MM.1S (cell line): ENCODE measurements at regions not wholly inside any gene's neighbourhood (a gene's known extent, or its start where the extent isn't known, plus 50 kb on each side); places are given as distances from the start of the nearest gene placed in this dataset.

ENCODE experiments used
- DNase-seq: peaks from one replicate; pipeline ENCODE4 v3.0.0-alpha.2; 2015
- H2AFZ ChIP-seq: fragments of 300-600 bp; sonication (generic); 2 replicates; pipeline ENCODE4 v1.6.0; 2016; ENCODE audit warnings: antibody characterized with exemption, low read length
- H3F3A ChIP-seq: fragments of 300-600 bp; sonication (generic); 2 replicates; pipeline ENCODE4 v1.6.1; 2016; ENCODE audit warnings: mild to moderate bottlenecking, antibody characterized with exemption, low read length, moderate library complexity, mixed read lengths; ENCODE audit not compliant: insufficient read depth
- H3K27ac ChIP-seq: fragments of 300-600 bp; sonication (generic); 2 replicates; pipeline ENCODE4 v1.5.1; 2016; ENCODE audit warnings: mild to moderate bottlenecking, low read length
- H3K27me3 ChIP-seq: fragments of 300-600 bp; sonication (generic); replicated peaks from 2 replicates; pipeline ENCODE4 v1.6.0; 2016; ENCODE audit warnings: low read length; ENCODE audit not compliant: insufficient read depth
- H3K36me3 ChIP-seq: fragments of 300-600 bp; sonication (generic); replicated peaks from 2 replicates; pipeline ENCODE4 v1.6.1; 2016; ENCODE audit warnings: mild to moderate bottlenecking, low read length, mixed read lengths; ENCODE audit not compliant: insufficient read depth
- H3K4me1 ChIP-seq: fragments of 300-600 bp; sonication (generic); 2 replicates; pipeline ENCODE4 v1.6.1; 2016; ENCODE audit warnings: low read length, mixed read lengths
- H3K4me2 ChIP-seq: fragments of 300-600 bp; sonication (generic); 2 replicates; pipeline ENCODE4 v1.6.0; 2016; ENCODE audit warnings: low read depth, low read length
- H3K4me3 ChIP-seq: fragments of 300-600 bp; sonication (generic); 2 replicates; pipeline ENCODE4 v1.5.1; 2016; ENCODE audit warnings: low read length, mixed read lengths
- H3K79me2 ChIP-seq: fragments of 300-600 bp; sonication (generic); 2 replicates; pipeline ENCODE4 v1.6.1; 2016; ENCODE audit warnings: mixed run types, low read length, mixed read lengths
- H3K9ac ChIP-seq: fragments of 300-600 bp; sonication (generic); 2 replicates; pipeline ENCODE4 v1.6.1; 2016; ENCODE audit warnings: low read length, mixed read lengths
- H3K9me2 ChIP-seq: fragments of 300-600 bp; sonication (generic); replicated peaks from 2 replicates; pipeline ENCODE4 v1.6.1; 2016; ENCODE audit warnings: mild to moderate bottlenecking, low read length, mixed read lengths; ENCODE audit not compliant: insufficient read depth
- H3K9me3 ChIP-seq: fragments of 300-600 bp; sonication (generic); replicated peaks from 2 replicates; pipeline ENCODE4 v1.6.1; 2016; ENCODE audit warnings: mild to moderate bottlenecking, low read length, mixed read lengths; ENCODE audit not compliant: insufficient read depth
- H4K20me1 ChIP-seq: fragments of 300-600 bp; sonication (generic); 2 replicates; pipeline ENCODE4 v1.6.1; 2016; ENCODE audit warnings: mild to moderate bottlenecking, low read length, moderate library complexity, mixed read lengths; ENCODE audit not compliant: insufficient read depth
- EZH2 ChIP-seq: fragments of 300-600 bp; sonication (generic); optimal IDR thresholded peaks from 2 replicates; pipeline ENCODE3; 2017; ENCODE audit warnings: low read depth, mild to moderate bottlenecking, antibody characterized with exemption, low read length, mixed read lengths
- EZH2phosphoT487 ChIP-seq: fragments of 300-600 bp; sonication (generic); IDR thresholded peaks from 2 replicates; pipeline ENCODE4 v1.6.1; 2018; ENCODE audit warnings: antibody characterized with exemption, low read length
- TF ChIP-seq, protein P1 (sequence below): fragments of 300-600 bp; sonication (generic); IDR thresholded peaks from 2 replicates; pipeline ENCODE4 v1.5.1; 2016; ENCODE audit warnings: antibody characterized with exemption, low read length, mixed read lengths

DNA sequence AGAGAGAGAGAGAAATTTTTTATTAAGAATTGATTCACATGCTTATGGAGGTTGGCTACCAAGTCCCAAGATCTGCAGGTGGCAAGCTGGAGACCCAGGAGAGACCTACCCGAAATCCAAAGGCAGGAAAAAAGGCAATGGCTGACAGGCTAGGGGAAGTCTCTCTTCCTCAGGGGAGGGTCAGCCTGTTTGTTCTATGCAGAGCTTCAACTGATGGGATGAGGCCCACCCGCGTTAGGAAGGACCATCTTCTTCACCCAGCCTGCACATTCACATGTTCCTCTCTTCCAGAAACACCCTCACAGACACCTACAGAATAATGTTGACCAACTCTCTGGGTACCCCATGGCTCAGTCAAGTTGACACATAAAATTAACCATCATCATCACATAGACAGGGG, 65.3 kb upstream of the SERP2 start:
- Histone ChIP-seq H3K4me3 (no peak overlapping the region), H3K79me2 (no peaks in the 10 kb centered on the region), H3F3A (no peaks in the 10 kb centered on the region), H3K9me3 (no peaks in the 10 kb centered on the region), H3K9ac (no peak overlapping the region), H3K4me2 (no peak overlapping the region), H3K9me2 (no peaks in the 10 kb centered on the region), H3K36me3 (no peaks in the 10 kb centered on the region), H2AFZ (no peak overlapping the region), H4K20me1 (no peaks in the 10 kb centered on the region), H3K27me3 (no peaks in the 10 kb centered on the region), H3K27ac (no peak overlapping the region), H3K4me1 (no peaks in the 10 kb centered on the region)
- DNase-seq = no peak
- no peak for TF ChIP-seq EZH2
- TF ChIP-seq, protein P1, sequence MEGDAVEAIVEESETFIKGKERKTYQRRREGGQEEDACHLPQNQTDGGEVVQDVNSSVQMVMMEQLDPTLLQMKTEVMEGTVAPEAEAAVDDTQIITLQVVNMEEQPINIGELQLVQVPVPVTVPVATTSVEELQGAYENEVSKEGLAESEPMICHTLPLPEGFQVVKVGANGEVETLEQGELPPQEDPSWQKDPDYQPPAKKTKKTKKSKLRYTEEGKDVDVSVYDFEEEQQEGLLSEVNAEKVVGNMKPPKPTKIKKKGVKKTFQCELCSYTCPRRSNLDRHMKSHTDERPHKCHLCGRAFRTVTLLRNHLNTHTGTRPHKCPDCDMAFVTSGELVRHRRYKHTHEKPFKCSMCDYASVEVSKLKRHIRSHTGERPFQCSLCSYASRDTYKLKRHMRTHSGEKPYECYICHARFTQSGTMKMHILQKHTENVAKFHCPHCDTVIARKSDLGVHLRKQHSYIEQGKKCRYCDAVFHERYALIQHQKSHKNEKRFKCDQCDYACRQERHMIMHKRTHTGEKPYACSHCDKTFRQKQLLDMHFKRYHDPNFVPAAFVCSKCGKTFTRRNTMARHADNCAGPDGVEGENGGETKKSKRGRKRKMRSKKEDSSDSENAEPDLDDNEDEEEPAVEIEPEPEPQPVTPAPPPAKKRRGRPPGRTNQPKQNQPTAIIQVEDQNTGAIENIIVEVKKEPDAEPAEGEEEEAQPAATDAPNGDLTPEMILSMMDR = no peak
- TF ChIP-seq EZH2phosphoT487 = no peak

DNA sequence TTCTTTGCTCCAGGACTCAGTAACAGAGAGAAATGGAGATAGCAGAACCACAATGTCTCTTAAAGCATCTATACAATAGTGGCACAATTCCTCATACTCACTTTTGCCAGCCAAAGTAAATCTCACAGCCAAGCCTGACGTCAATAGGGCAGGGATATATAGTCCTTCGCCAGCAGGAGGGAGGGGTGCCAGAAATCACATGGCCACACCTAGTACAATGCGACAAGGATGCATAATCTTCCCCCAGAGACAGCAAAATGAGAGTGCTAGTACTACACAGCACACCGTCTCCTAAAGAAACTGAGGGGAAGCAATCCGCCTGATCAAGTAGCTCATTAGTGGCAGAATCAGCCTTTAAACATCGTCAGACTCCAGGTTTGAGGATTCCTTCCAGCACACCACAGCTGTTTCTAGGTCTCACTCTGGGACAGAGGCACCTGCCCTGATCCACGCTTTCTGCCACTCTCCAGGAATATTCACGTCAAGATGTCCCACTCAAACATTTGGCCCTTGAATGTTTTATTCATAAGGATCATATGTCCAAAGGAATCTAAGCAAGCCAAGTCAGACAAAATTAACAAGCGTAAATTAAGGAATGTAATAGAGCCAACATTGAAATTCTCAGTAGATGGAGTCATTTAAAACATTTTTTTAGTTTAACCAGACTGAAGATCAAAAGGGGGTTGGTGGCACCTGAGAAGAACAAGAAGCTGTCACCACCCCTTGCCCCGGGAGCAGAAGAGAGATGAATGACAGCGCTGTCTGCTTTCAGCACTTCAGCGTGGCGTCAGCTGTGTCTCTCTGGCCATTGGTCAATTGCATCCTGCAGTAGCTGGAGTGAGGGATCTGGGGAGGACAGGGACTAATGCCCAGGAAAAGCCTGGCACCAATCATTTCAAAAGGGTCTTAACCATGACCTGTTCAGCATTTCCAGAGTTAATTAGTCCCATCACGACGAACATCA, 63.5 kb upstream of the SERP2 start:
- Histone ChIP-seq H3K27ac (no peak overlapping the region), H2AFZ (no peak overlapping the region), H3K27me3 (no peaks in the 10 kb centered on the region), H3K9ac (no peak overlapping the region), H3K79me2 (no peaks in the 10 kb centered on the region), H3F3A (no peaks in the 10 kb centered on the region), H4K20me1 (no peaks in the 10 kb centered on the region), H3K36me3 (no peaks in the 10 kb centered on the region), H3K4me2 (no peak overlapping the region), H3K9me3 (no peaks in the 10 kb centered on the region), H3K4me1 (no peaks in the 10 kb centered on the region), H3K4me3 (no peak overlapping the region), H3K9me2 (no peaks in the 10 kb centered on the region)
- TF ChIP-seq EZH2 = no peak
- TF ChIP-seq, protein P1 = no peak
- no peak for TF ChIP-seq EZH2phosphoT487
- DNase-seq = no peak

DNA sequence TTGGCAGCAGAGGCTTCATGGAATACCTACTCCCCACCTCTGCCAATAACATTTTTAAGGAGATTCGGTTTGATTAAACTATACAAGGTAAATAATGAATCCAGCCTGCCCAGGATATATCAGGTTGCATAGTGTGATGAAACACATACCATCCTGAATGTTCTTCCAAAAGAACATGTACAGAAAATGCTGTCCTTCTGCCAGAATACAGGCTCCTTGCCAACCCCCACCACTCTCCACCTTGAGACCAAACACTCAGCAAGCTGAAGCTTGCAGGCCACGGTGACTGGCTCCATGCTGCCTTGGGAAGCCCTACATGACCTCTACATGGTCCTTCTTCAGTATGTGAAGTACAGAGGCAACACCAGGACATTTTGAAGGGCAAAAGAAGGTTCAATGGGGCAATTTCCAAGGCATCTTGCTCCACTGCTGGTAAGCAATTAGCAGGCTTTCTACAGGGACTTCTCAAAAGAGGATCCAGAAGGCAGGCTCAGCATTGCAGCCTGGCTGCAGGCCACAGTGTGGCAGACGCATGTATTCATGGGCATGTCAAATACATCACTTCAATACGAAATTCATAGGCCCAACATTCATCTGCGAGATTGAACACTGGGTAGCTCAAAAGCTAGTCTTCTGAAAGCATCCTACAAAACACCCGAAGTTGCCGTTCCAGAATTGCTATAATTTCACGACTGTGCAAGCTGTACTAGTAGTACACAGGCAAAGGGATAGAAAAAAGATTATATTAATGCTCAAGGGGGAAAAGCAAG, 62.4 kb upstream of the SERP2 start:
- Histone ChIP-seq H3K36me3 (no peaks in the 10 kb centered on the region), H3F3A (no peaks in the 10 kb centered on the region), H3K9me3 (no peaks in the 10 kb centered on the region), H3K79me2 (no peaks in the 10 kb centered on the region), H2AFZ (no peak overlapping the region), H3K27me3 (no peaks in the 10 kb centered on the region), H3K27ac (no peak overlapping the region), H4K20me1 (no peaks in the 10 kb centered on the region), H3K9me2 (no peaks in the 10 kb centered on the region), H3K9ac (no peak overlapping the region), H3K4me2 (no peak overlapping the region), H3K4me3 (no peak overlapping the region), H3K4me1 (no peaks in the 10 kb centered on the region)
- no peak for DNase-seq
- TF ChIP-seq, protein P1 = no peak
- TF ChIP-seq EZH2 = no peak
- no peak for TF ChIP-seq EZH2phosphoT487
